GM21786 (cell line): ENCODE measurements at regions not wholly inside any gene's neighbourhood (a gene's known extent, or its start where the extent isn't known, plus 50 kb on each side); places are given as distances from the start of the nearest gene placed in this dataset.
"Not testable (repeated sequence)": the region's sequence is repeated elsewhere in the genome, so short reads cannot be mapped to it uniquely, and the experiment has no call there.

ENCODE experiments used
- ATAC-seq: cut with Tn5 transposase; IDR thresholded peaks from one replicate; pipeline ENCODE4 v1.9.1; 2021; ENCODE audit not compliant: unreplicated experiment

DNA sequence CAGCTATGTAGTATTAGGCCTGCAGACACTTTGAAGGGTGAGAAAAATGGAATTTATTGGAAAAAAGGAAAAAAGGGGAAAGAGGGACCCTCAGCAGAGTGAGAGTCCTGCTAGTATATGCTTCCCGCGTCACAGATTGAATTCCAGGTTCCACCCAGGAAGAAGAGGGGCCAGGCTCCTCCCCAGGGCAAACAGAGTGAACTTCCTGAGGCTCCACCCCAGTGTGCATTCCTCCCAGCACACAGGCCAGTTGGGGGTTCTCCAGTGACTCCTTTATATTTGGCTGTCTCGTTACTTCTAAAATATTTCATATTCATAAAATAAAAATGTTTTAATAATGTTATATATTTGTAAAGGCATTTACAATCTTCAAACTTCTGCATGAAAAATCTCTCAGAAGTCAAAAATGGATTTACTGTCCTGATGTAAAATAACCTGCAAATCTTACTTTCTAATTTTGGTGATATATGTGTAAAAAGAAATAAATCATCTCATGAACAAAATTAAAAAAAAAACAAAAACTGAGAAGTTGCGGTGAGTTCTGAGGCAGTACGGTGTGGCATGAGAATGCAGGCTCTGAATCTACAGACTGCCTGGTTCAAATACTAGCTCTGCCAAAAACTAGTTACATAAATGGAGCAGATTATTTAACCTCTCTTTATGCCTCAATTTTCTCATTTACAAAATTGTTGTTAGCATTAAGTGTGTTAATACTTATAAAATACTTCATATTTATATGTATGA is 175.8 kb upstream of the P2RY1 start:
- no peak for ATAC-seq

DNA sequence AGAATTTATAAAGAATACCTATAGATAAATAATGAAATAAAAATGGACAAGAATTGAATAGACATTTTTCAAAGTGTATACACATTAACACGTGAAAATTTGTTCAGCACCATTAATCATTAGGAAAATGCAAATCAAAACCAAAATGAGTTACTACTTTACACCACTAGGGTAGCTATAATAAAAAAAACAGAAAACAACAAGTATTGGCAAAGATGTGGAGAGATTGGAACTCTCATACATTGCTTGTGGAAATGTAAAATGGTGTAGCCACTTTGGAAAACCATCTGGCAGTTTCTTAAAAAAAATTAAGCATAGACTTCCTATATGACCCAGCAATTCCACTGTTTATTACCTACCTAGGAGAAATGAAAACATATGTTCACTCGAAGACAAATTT is 172.8 kb upstream of the P2RY1 start:
- ATAC-seq, result no peak

DNA sequence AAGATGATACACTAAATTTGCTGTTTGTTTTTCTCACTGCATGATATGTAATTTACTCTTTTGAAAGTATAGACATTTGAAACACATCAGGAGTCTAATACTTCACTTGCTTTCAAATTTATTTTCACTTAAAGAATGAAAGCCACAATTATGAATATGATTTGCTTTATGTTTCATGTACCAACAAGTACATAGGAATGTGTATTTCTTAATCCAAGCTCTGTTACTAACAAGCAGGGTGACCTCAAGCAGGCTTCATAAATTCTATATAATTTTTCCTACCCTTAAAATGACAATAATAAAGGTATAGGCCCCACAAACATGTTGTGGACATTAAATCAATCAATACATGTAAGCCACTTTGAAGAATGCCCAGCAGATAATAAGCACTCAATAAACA is 170.2 kb upstream of the P2RY1 start:
- ATAC-seq, result no peak

DNA sequence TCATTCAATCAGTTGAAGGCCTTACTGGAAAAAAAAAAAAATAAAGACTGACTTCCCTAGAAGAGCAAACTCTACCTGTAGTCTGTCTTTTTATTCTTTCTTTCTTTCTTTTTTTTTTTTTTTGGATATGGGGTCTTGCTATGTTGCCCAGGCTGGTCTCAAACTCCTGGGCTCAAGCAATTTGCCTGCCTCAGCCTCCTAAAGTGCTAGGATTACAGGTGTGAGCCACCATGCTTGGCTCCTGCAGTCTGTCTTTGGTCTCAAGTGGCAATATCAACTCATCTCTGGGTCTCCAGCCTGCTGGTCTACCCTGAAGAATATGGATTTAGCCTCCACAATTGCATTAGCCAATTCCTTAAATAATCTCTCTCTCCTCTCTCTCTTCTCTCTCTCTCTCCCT is 167.7 kb upstream of the P2RY1 start:
- ATAC-seq, result no peak

DNA sequence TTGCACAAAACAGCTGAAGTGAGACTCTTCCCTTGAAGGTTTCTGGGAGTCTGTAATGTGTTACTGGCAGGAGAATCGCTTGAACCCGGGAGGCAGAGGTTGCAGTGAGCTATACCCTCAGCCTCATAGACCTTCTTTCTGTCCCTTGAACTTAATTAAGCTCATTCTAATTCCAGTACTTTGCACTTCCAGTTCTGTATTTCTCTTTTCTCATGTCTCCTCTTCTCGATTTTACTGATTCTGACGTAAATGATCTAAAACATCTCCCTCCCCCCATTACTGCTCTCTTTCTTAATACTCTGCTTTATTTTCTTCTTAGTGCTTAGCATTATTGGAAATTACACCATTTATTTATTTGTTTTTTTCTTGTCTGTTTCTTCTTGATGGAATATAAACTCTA is 165.4 kb upstream of the P2RY1 start:
- no peak for ATAC-seq

DNA sequence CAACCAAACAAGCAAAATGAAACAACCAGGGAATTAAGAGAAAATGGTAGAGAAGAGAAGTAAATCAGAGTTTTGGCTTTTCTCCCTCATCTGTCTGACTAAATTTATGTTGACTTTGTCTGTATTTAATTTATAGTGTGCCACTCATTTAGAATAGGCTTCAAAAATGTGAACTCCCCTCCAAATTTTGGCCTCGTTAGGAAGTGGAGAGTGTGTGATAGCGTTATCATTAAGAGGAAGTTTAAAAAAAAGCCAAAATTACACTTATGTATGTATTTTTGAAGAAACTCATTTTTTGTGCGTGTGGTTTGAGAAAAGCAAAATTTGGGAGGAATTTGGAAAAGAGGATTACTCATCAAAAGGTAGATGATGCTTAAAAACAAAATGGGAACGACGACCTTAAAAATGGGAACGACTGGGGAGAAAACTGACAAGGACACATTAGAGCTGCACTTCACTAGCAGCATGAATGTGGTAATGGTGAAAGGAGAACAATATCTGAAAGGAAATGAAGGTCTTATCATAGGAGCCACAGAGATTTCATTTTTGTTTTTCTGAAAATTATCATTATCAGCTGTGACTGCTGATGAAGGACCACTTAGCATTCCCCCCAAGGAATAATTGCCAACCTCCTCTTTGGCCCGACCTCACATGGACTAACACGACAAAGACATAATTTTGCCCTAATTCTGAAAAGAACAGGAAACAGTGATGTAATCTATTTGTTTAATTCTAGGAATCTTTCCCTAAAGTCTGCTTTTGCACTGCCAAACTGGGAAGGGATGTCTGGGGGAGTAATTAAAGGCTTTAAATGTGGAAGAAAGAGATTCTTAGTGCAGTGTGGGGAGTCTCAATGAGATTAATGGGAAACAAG is 163.2 kb upstream of the P2RY1 start:
- ATAC-seq, result no peak

DNA sequence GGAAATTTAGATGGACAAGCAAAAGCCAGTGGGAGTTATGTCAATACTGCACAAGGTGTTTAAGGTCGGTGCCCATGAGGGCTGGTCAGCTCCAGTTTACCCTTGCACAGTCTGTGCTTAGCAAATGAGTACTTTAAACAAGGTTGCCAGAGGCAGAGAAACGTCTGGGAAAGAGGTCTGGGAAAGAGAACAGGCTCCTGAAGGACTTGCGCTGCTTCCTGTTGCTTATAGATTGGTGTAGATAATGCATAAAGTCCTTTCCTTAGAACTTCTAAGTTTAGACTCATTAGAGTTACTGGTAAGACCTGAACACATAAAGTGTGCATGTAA is 162.6 kb upstream of the P2RY1 start:
- no peak for ATAC-seq

DNA sequence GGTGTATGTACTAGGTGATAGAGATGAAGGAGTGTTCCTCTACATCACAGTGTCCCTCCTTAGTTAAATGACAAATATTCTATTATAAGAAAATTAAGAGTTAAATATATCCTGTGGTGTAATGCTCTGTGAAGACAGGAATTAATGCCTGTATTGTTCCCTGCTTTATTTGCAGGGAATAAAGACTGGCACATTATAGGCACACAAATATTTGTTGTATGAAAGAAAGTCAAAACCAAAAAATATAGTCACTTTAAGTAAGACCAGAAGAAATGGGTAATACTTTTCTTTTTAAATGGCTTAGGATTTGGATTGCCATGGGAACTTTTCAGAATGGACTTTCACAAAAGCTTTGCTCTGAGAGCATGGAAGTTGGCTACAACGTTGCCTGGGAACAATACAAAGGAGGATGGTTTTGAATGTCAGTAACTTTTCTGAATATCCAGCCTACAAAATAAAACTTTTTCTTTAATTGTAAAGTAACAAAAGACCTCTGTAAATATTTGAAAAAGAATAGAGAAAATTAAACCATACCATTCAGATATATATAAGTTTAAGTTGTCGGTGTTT is 158.0 kb upstream of the P2RY1 start:
- ATAC-seq, result no peak

DNA sequence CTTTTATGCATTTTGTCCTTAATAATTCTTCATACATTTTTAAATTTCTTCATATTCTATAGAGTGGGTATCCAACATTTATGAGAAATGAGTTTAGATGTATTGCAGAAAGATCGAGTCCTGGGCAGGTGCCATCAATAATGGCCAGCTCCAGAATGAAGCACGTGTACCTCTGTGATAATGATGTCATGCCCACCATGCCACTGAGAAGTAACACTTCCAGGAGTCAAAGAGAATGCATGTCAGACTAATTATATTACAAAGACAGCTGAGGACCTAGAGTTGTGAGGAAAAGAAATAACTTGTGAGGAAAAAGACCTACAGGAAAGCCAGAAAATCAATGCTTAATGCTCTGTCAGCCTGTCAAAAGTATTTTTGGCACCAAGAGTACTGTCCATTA is 157.4 kb upstream of the P2RY1 start:
- ATAC-seq, result no peak

DNA sequence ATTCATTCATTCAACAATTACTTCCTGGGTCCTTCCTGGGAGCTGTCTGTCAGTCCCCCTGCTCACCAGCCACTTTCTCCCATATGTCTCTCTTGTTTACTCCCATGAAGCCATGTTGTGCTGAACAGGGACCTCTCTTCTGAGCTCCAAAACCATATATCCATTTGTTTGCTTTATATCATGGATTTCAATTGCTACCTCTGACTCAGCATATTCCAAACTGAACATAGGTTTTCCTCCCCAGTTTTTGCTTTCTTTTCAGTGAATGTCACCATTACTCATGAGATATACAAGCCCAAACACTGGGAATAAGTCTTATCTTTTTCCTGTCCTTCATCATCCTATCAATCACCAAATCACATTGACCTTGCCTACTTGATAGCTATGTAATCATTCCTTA is 152.5 kb upstream of the P2RY1 start:
- ATAC-seq, result no peak

DNA sequence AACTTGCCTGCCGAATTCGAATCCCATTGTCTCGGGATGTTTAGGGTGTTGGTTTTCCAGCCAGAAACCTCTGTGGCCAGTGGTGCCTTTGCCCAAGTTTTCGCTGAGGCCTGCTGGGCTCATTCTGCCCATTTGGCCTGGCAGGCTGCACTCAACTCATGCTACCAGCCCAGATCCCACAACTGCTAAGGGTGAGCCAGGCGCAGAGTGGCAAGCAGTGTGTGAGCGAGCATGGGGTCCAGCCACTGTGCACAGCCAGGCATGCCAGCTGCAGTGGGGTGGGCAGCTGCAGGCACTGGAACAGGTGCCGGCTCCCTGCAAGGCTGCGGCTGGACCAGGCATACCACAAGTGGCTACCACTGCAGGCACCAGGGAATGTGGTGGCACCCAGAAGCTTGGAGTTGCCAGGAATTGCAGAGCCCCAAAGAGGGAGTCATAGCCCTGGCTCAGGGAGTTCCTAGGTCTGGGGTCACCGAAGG is 151.4 kb upstream of the P2RY1 start:
- no peak for ATAC-seq

DNA sequence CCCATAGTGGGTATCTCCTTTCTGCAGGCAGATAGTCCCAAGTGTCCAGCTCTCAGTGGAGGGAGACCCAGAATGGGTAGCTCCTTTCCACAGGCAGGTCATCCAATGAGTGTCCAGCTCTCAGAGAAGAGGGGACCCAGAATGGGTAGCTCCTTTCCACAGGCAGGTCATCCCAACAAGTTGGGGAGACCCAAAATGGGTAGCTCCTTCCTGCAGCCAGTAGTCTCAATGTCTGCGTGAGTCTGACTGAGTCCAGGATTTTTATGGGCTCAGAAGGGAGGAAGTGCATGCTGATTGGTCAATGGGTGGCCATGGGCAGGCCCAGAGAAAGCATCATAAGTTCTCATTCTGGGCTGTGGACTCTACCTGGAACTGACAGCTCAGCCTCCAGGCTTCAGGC is 150.7 kb upstream of the P2RY1 start:
- ATAC-seq, result no peak

DNA sequence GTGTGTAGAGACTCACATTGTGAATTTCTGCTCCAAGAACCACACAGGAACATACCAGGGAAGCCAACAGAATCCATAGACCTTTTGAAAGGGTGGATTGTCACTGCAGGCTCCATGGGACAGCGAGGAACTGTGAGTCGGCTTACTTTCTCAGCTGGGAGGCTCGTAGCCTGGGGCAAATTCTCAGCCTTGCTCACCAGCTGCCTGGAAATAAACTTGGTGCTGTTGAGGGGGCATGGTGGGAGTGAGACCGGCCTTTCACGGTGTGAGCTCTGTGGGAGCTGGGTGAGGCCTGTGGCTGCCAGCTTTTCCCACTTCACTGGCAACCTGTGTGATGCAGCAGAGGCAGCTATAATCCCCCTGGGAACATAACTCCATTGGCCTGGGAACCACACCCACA is 146.6 kb upstream of the P2RY1 start:
- no peak for ATAC-seq

DNA sequence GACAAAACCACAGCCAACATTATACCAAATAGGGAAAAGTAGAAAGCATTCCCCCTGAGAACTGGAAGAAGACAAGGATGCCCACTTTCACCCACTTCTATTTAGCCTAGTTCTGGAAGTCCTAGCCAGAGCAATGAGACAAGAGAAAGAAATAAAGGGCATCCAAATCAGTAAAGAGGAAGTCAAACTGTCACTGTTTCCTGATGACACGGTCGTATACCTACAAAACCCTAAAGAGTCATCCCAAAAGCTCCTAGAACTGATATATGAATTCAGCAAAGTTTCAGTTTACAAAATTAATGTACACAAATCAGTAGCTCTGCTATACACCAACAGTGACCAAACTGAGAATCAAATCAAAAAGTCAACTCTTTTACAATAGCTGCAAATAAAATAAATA is 142.6 kb upstream of the P2RY1 start:
- ATAC-seq, result not testable (repeated sequence)

DNA sequence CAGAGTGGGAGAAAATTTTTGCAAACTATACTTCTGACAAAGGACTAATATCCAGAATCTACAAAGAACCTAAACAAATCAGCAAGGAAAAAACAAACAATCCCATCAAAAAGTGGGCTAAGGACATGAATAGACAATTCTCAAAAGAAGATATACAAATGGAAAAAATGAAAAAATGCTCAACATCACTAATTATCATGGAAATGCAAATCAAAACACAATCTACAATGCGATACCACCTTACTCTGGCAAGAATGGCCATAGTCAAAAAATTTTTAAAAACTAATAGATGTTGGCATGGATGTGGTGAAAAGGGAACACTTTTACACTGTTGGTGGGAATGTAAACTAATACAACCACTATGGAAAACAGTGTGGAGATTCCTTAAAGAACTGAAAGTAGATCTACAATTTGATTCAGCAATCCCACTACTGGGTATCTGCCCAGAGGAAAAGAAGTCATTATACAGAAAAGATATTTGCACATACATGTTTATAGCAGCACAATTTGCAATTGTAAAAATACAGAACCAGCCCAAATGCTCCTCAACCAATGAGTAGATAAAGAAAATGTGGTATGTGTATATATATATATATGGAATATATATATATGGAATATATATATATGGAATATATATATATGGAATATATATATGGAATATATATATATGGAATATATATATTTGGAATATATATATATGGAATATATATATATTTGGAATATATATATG is 141.2 kb upstream of the P2RY1 start:
- not testable (repeated sequence) for ATAC-seq

DNA sequence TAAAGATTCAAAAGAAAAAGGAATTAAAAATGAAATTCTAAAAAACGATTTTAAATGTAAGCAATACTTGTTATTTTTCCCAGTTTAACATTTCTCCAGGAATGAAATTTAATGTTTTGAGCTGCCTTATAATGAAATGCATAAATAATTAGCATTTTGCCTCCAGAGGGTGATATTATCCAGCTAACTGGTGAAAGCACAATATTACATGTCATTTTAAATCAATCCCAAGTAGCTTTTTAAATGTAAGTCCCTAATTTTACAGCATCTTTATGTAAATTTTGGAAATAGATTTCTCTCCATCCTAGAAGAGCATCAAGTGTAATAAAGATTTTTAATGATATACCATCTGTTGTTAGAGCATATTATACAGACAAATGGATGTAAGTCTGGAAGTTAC is 139.1 kb upstream of the P2RY1 start:
- no peak for ATAC-seq

DNA sequence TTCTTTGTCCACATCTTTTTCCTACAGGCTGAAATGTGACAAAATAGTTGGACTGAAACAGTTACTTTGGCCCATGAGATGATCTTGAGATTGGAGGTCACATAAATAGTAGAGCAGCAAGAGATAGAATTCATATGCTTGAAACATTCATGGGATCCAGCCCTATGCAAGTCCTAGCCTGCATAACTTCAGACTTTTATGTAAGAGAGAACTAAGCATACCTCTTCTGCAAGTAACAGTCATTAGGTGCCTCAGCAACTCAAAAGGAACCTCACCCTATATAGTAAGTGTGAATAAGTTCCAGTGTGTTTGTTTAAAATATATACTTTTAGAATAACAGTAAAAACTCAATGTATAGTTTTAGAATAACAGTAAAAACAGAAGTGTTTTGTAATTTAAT is 138.0 kb upstream of the P2RY1 start:
- ATAC-seq, result no peak

DNA sequence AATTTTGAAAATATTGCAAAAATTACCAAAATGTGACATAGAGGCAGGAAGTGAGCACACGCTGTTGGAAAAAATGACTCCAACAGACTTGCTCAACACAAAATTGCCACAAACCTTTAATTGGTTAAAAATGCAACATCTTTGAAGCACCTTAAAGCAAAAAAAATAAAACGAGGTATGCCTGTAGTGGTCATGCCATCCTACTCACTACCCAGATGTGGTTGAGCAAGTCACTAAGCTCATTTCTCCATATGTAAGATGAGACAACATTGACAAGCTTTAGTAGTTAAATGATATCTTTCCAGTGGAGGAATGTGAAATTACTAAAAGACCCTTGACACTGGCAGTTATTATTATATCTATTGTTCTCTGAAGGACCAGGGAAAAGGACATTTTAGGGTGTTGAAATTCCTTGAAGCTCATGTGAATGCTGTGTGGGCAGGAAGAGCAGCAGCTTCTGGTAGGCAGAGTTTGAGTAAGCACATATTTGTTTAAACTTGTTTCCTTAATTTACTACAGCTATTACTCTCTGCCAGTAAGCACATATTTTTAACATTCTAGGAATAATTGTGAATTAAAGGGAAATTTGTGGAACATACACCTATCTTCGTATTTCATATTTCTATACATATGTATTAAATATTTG is 131.6 kb upstream of the P2RY1 start:
- no peak for ATAC-seq

DNA sequence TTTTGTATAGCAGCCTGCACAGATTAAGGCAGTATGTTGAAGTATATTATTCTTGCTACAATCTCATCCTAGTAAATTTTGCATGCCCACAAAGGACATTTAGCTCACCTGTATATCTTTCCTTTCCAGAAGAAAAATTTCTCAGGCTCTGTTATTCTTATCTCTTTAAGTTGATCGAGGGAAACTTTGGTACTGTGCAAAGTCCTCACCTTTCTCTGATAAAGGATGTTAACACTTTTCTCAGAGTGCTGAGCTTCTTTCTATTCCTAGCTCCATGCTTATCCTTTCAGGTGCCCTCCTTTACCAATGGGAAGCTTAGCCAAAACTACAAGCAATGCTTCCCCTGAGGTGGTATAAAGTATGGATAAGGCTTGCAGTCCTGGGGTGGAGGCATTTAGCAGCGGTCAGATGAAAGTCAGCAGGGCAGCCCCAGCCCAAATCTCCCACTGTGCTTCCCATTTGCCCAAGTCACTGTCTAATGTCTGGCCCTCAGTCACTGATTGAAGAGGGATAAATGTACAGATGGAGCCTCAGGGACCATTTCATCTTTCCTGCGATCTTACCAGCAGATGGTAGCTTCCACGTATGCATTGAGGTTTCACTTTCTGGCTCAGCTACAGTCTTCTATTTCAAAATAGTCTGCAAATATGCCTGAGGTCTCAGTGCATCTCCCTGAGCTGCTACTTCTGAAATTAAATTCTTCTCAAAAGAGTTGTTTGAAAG is 127.8 kb upstream of the P2RY1 start:
- no peak for ATAC-seq

DNA sequence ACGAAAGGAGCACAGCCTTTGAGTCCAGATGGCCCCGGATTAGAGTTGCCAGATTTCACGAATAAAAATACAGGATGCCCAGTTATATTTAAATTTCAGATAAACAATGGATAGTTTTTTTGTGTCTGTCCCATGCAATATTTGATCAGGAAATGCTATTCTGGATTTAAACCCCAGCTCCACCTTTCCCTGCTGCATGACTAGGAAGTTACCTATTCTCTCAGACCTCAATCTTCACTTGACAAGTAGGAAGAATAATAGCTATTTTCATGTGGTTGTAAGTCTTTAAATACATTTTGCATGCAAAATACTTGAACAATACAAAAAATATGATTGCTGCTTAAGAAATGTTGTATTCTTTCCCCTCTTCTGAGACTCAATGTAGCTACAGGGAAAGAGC is 125.3 kb upstream of the P2RY1 start:
- no peak for ATAC-seq
